A549 (cell line): ENCODE measurements at regions not wholly inside any gene's neighbourhood (a gene's known extent, or its start where the extent isn't known, plus 50 kb on each side); places are given as distances from the start of the nearest gene placed in this dataset.

Experiments
- ATAC-seq, 2 experiments: fragments of 200-7000 bp in 1 of 2; fragments of >200 bp in 1 of 2; cut with Nextera tagmentation in 1 of 2; cut with Tn5 transposase in 1 of 2; 3 replicates each; pipeline versions ENCODE4 v1.8.0 to v1.9.1; 2018 to 2020; ENCODE audit warnings: mild to moderate bottlenecking in 1 of 2, moderate library complexity in 1 of 2
- CTCF ChIA-PET: fragments of 300-600 bp; sonication (Branson Sonifier 250); formaldehyde crosslinking; extraction: SDS; loops from one replicate; lab custom pipeline; 2021; ENCODE audit warnings: antibody characterized with exemption, inconsistent platforms; lab: Yijun Ruan, JAX
- POLR2A ChIA-PET: fragments of 350-600 bp; formaldehyde crosslinking; extraction: SDS; loops from one replicate; lab custom pipeline; 2021; ENCODE audit warnings: antibody characterized with exemption, inconsistent platforms; lab: Yijun Ruan, JAX
- DNase-seq, 2 experiments: peaks; one replicate each; pipeline versions ENCODE4 v3.0.0 to v3.0.0-alpha.2; 2011 to 2016; ENCODE audit warnings: low read depth in 1 of 2, low spot score in 1 of 2
- FAIRE-seq: peaks from 2 replicates; lab custom pipeline; 2011; peaks lifted over from hg19 to GRCh38; lab: Jason Lieb, UNC
- H3K27ac ChIP-seq, 2 experiments: fragments of >200 bp; sonication (Bioruptor Twin); formaldehyde crosslinking; 3 replicates each; pipeline ENCODE4 v1.5.1; 2016 to 2017
- H3K4me1 ChIP-seq: fragments of >200 bp; sonication (Bioruptor Twin); formaldehyde crosslinking; 3 replicates; pipeline ENCODE4 v1.6.1; 2016
- H3K4me2 ChIP-seq: fragments of >200 bp; sonication (Bioruptor Twin); formaldehyde crosslinking; 3 replicates; pipeline ENCODE4 v1.6.1; 2016
- H3K4me3 ChIP-seq: fragments of >200 bp; sonication (Bioruptor Twin); formaldehyde crosslinking; 3 replicates; pipeline ENCODE4 v1.5.1; 2016
- H3K9me3 ChIP-seq: fragments of >200 bp; sonication (Bioruptor Twin); formaldehyde crosslinking; 3 replicates; pipeline ENCODE4 v1.6.1; 2016
- CHD4 ChIP-seq: fragments of 200-600 bp; sonication (generic); IDR thresholded peaks from 2 replicates; pipeline ENCODE4 v1.6.1; 2016; ENCODE audit warnings: antibody characterized with exemption, mild to moderate bottlenecking, borderline replicate concordance
- E2F6 ChIP-seq: IDR thresholded peaks from 2 replicates; pipeline ENCODE4 v1.6.1; 2012; ENCODE audit warnings: low read depth, borderline replicate concordance
- ELK1 ChIP-seq: fragments of 150-350 bp; IDR thresholded peaks from 2 replicates; pipeline ENCODE4 v1.6.1; 2014; ENCODE audit warnings: low read depth, mild to moderate bottlenecking, low read length
- FOSB ChIP-seq: fragments of 250-450 bp; sonication (Bioruptor Pico); IDR thresholded peaks from 2 replicates; pipeline ENCODE4 v1.5.0; 2020; ENCODE audit warnings: mild to moderate bottlenecking, moderate library complexity
- FOSL2 ChIP-seq, 2 experiments: fragments of 450-650 bp in 1 of 2; fragments of >200 bp in 1 of 2; sonication (Bioruptor Twin) in 1 of 2; formaldehyde crosslinking; IDR thresholded peaks; 2 replicates each; pipeline versions ENCODE4 v1.5.0 to v1.6.1; 2016 to 2020; ENCODE audit warnings: mild to moderate bottlenecking in 1 of 2, moderate library complexity in 1 of 2
- HOXB5 ChIP-seq: fragments of 250-450 bp; sonication (Bioruptor Pico); IDR thresholded peaks from 2 replicates; pipeline ENCODE4 v1.5.0; 2020; ENCODE audit warnings: mild to moderate bottlenecking, moderate library complexity
- KDM1A ChIP-seq: fragments of 200-600 bp; sonication (generic); IDR thresholded peaks from 2 replicates; pipeline ENCODE4 v1.6.1; 2016; ENCODE audit warnings: low read depth, mild to moderate bottlenecking
- KDM5A ChIP-seq: fragments of 200-600 bp; sonication (generic); IDR thresholded peaks from 2 replicates; pipeline ENCODE4 v1.6.1; 2016; ENCODE audit warnings: antibody characterized with exemption, mild to moderate bottlenecking
- MAZ ChIP-seq: fragments of 150-350 bp; IDR thresholded peaks from 2 replicates; pipeline ENCODE4 v1.6.1; 2014; ENCODE audit warnings: antibody characterized with exemption, low read depth, low read length, borderline replicate concordance
- NFE2L2 ChIP-seq: fragments of 150-350 bp; conservative IDR thresholded peaks from 2 replicates; pipeline ENCODE4 v1.6.1; 2014; ENCODE audit warnings: low read length
- NPAS2 ChIP-seq: fragments of 250-450 bp; sonication (Bioruptor Pico); IDR thresholded peaks from 2 replicates; pipeline ENCODE4 v1.8.0; 2022; ENCODE audit warnings: mild to moderate bottlenecking, moderate library complexity, borderline replicate concordance
- PBX3 ChIP-seq: IDR thresholded peaks from 2 replicates; pipeline ENCODE4 v1.6.1; 2012
- POLR2AphosphoS2 ChIP-seq: conservative IDR thresholded peaks from 2 replicates; pipeline ENCODE4 v1.6.1; 2012; ENCODE audit warnings: low read length, improper control_type of control experiment, inconsistent platforms
- RAD21 ChIP-seq, 2 experiments: fragments of >200 bp in 1 of 2; sonication (Bioruptor Twin) in 1 of 2; formaldehyde crosslinking in 1 of 2; IDR thresholded peaks in 1 of 2; conservative IDR thresholded peaks in 1 of 2; 2 replicates in 1 of 2; 3 replicates in 1 of 2; pipeline ENCODE4 v1.6.1; 2012 to 2018; ENCODE audit warnings: inconsistent platforms in 1 of 2
- SREBF2 ChIP-seq: fragments of 450-650 bp; IDR thresholded peaks from 2 replicates; pipeline ENCODE4 v1.6.1; 2014; ENCODE audit warnings: mild to moderate bottlenecking, moderate library complexity
- ZSCAN20 ChIP-seq: fragments of 250-450 bp; sonication (Bioruptor Pico); IDR thresholded peaks from 2 replicates; pipeline ENCODE4 v1.8.0; 2022; ENCODE audit warnings: mild to moderate bottlenecking, moderate library complexity
- WGBS: methylation state at CpG from one replicate; pipeline ENCODE4 v1.1.6; 2017; ENCODE audit errors: missing lambda C conversion rate; 5-methylcytosine and 5-hydroxymethylcytosine counted together

GRCh38 chr4:42345962-42346544, 51.2 kb upstream of the SHISA3 start:
- TF ChIP-seq NPAS2 (CRISPR knock-in tag) (no peak), RAD21 (conservative IDR thresholded peaks at IDR 0.05 in 1 of 2, IDR thresholded peaks at IDR 0.05 in 1 of 2) (no peak), MAZ (no peak), FOSB (CRISPR knock-in tag) (no peak), E2F6 (no peak), POLR2AphosphoS2 (no peak), SREBF2 (no peak)
- 65% methylated on average over 11 of the region's 29 CpGs for WGBS
- DNase-seq (no peak), ATAC-seq (no peak), FAIRE-seq (no peak)
- Histone ChIP-seq H3K4me3 (no peak overlapping the region), H3K4me2 (no peak overlapping the region), H3K9me3 (no peaks in the 10 kb centered on the region), H3K27ac (no peak overlapping the region), H3K4me1 (no peaks in the 10 kb centered on the region)
- CTCF ChIA-PET, result interaction anchor here (1.2 to 1.7 kb wide), 2 partner anchors 25 to 26 kb away, joined by 3 to 5 read pairs; no protein-coding TSS in a partner anchor
- POLR2A ChIA-PET, result no interaction called here

GRCh38 chr4:42347076-42347475, 50.2 kb upstream of the SHISA3 start:
- FAIRE-seq, result no peak
- no peak overlapping the region for H3K4me3 ChIP-seq
- no peak overlapping the region for H3K4me2 ChIP-seq
- H3K27ac ChIP-seq, result no peak overlapping the region
- no peaks in the 10 kb centered on the region for H3K9me3 ChIP-seq
- H3K4me1 ChIP-seq, result no peaks in the 10 kb centered on the region
- DNase-seq, result no peak
- POLR2A ChIA-PET, result no interaction called here
- TF ChIP-seq PBX3 (no peak), ELK1 (no peak), CHD4 (no peak), FOSL2 (IDR thresholded peaks at IDR 0.05) (no peak), FOSL2 (CRISPR knock-in tag; IDR thresholded peaks at IDR 0.05) (no peak), MAZ (no peak), KDM1A (no peak), KDM5A (no peak), HOXB5 (CRISPR knock-in tag) (no peak), E2F6 (no peak), ZSCAN20 (CRISPR knock-in tag) (no peak), NFE2L2 (no peak)
- CTCF ChIA-PET, result interaction anchor here (1.7 kb wide), 1 partner anchor 25 kb away, joined by 5 read pairs; no protein-coding TSS in a partner anchor
- ATAC-seq, result no peak
- WGBS, result 42% methylated on average over 3 of the region's 10 CpGs
